Uterus (tissue), 2 donors: ENCODE measurements at regions not wholly inside any gene's neighbourhood (a gene's known extent, or its start where the extent isn't known, plus 50 kb on each side); places are given as distances from the start of the nearest gene placed in this dataset.

ENCODE experiments used
- POLR2A ChIP-seq, 2 donors: fragments of 450-650 bp; IDR thresholded peaks; one replicate each; pipeline ENCODE4 v1.6.1; 2016; ENCODE audit warnings: antibody characterized with exemption in 2 of 2, mild to moderate bottlenecking in 1 of 2, moderate library complexity in 1 of 2
- TF ChIP-seq, protein P1 (sequence below), 4 experiments: fragments of 200-600 bp in 2 of 4; fragments of 450-650 bp in 2 of 4; sonication (generic) in 2 of 4; IDR thresholded peaks; one replicate each; pipeline ENCODE4 v1.5.1; 2016 to 2019; ENCODE audit warnings: antibody characterized with exemption in 4 of 4, mild to moderate bottlenecking in 2 of 4, moderate library complexity in 1 of 4

DNA sequence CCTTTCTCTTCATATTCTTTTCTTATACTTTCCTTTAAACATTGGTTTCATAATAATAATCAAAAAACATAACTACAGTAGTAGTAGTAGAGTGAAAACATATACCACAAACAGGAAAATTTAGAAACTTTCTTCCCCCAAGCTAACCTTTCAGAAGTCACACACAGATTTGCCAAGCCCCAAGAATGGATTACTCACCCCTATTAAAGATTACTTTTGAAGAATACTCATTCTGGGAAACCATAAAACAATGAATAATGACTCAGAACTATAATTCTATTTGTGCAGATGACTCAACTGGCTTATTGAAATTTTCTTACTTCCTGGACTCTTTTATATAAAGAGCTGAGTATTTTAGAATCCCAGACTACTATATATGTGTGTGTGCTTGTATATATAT lies 119.4 kb upstream of the GJE1 start:
- TF ChIP-seq, protein P1, sequence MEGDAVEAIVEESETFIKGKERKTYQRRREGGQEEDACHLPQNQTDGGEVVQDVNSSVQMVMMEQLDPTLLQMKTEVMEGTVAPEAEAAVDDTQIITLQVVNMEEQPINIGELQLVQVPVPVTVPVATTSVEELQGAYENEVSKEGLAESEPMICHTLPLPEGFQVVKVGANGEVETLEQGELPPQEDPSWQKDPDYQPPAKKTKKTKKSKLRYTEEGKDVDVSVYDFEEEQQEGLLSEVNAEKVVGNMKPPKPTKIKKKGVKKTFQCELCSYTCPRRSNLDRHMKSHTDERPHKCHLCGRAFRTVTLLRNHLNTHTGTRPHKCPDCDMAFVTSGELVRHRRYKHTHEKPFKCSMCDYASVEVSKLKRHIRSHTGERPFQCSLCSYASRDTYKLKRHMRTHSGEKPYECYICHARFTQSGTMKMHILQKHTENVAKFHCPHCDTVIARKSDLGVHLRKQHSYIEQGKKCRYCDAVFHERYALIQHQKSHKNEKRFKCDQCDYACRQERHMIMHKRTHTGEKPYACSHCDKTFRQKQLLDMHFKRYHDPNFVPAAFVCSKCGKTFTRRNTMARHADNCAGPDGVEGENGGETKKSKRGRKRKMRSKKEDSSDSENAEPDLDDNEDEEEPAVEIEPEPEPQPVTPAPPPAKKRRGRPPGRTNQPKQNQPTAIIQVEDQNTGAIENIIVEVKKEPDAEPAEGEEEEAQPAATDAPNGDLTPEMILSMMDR (IDR thresholded peaks at IDR 0.05): no peak
- TF ChIP-seq POLR2A (IDR thresholded peaks at IDR 0.05): no peak
